H9 (cell line): ENCODE measurements at regions not wholly inside any gene's neighbourhood (a gene's known extent, or its start where the extent isn't known, plus 50 kb on each side); places are given as distances from the start of the nearest gene placed in this dataset.

Experiments used
- DNase-seq: peaks from one replicate; pipeline ENCODE4 v3.0.0-alpha.2; 2017
- H2AFZ ChIP-seq: one replicate; pipeline ENCODE4 v1.6.1; 2013; ENCODE audit warnings: mild to moderate bottlenecking, low read length, control low read depth, moderate library complexity
- H2AK5ac ChIP-seq: 2 replicates; pipeline ENCODE4 v1.6.1; 2013; ENCODE audit warnings: low read length, control low read depth, mixed read lengths; ENCODE audit not compliant: insufficient read length
- H2BK120ac ChIP-seq: one replicate; pipeline ENCODE4 v1.6.1; 2013; ENCODE audit warnings: low read depth, mild to moderate bottlenecking, low read length, control low read depth, inconsistent platforms; ENCODE audit not compliant: poor library complexity, severe bottlenecking
- H2BK12ac ChIP-seq: 2 replicates; pipeline ENCODE4 v1.6.1; 2013; ENCODE audit warnings: low read length, control low read depth, mixed read lengths, low read depth; ENCODE audit not compliant: insufficient read length
- H2BK15ac ChIP-seq: 2 replicates; pipeline ENCODE4 v1.6.1; 2013; ENCODE audit warnings: low read depth, low read length, control low read depth
- H2BK20ac ChIP-seq: one replicate; pipeline ENCODE4 v1.6.1; 2013; ENCODE audit warnings: low read depth, mild to moderate bottlenecking, low read length, control low read depth, inconsistent platforms; ENCODE audit not compliant: poor library complexity, severe bottlenecking
- H2BK5ac ChIP-seq: 2 replicates; pipeline ENCODE4 v1.6.1; 2013; ENCODE audit warnings: low read length, control low read depth, mixed read lengths; ENCODE audit not compliant: insufficient read length
- H3K14ac ChIP-seq: 2 replicates; pipeline ENCODE4 v1.6.1; 2013; ENCODE audit warnings: low read length, control low read depth; ENCODE audit not compliant: insufficient read depth
- H3K18ac ChIP-seq: 2 replicates; pipeline ENCODE4 v1.6.1; 2013; ENCODE audit warnings: low read depth, mild to moderate bottlenecking, mixed read lengths, low read length, control low read depth; ENCODE audit not compliant: insufficient read length
- H3K23ac ChIP-seq: 2 replicates; pipeline ENCODE4 v1.6.1; 2013; ENCODE audit warnings: low read length, control low read depth, mixed read lengths, low read depth; ENCODE audit not compliant: insufficient read length
- H3K23me2 ChIP-seq: 2 replicates; pipeline ENCODE4 v1.6.1; 2013; ENCODE audit warnings: low read depth, mild to moderate bottlenecking, mixed read lengths, low read length, control low read depth; ENCODE audit not compliant: insufficient read length, poor library complexity, severe bottlenecking
- H3K27ac ChIP-seq: 2 replicates; pipeline ENCODE4 v1.5.1; 2013; ENCODE audit warnings: low read length, control low read depth, mixed read lengths, low read depth; ENCODE audit not compliant: insufficient read length
- H3K27me3 ChIP-seq: 2 replicates; pipeline ENCODE4 v1.6.1; 2013; ENCODE audit warnings: low read length, control low read depth, inconsistent platforms; ENCODE audit not compliant: insufficient read depth
- H3K4ac ChIP-seq: 2 replicates; pipeline ENCODE4 v1.6.1; 2013; ENCODE audit warnings: low read depth, mild to moderate bottlenecking, control low read depth, inconsistent platforms, low read length, moderate library complexity
- H3K4me1 ChIP-seq: 2 replicates; pipeline ENCODE4 v1.6.1; 2013; ENCODE audit warnings: low read length, control low read depth, inconsistent platforms; ENCODE audit not compliant: insufficient read depth
- H3K4me2 ChIP-seq: 2 replicates; pipeline ENCODE4 v1.6.1; 2013; ENCODE audit warnings: low read length, control low read depth, mixed read lengths; ENCODE audit not compliant: insufficient read length, insufficient read depth
- H3K56ac ChIP-seq: 2 replicates; pipeline ENCODE4 v1.6.1; 2013; ENCODE audit warnings: low read depth, mild to moderate bottlenecking, mixed read lengths, low read length, control low read depth; ENCODE audit not compliant: insufficient read length
- H3K79me1 ChIP-seq: 2 replicates; pipeline ENCODE4 v1.6.1; 2013; ENCODE audit warnings: low read depth, mild to moderate bottlenecking, moderate library complexity, low read length, control low read depth, inconsistent platforms; ENCODE audit not compliant: insufficient read depth, poor library complexity, severe bottlenecking
- H3K79me2 ChIP-seq: 2 replicates; pipeline ENCODE4 v1.6.1; 2013; ENCODE audit warnings: low read length, control low read depth, inconsistent platforms; ENCODE audit not compliant: insufficient read depth
- H3K9ac ChIP-seq: 2 replicates; pipeline ENCODE4 v1.6.1; 2013; ENCODE audit warnings: low read length, control low read depth, mixed read lengths; ENCODE audit not compliant: insufficient read length; ENCODE audit errors: extremely low read depth
- H3K9me3 ChIP-seq: one replicate; pipeline ENCODE4 v1.6.1; 2013; ENCODE audit warnings: low read depth, low read length, inconsistent platforms; ENCODE audit not compliant: control insufficient read depth
- H3T11ph ChIP-seq: one replicate; pipeline ENCODE4 v1.6.1; 2013; ENCODE audit warnings: mild to moderate bottlenecking, low read length, control low read depth, inconsistent platforms
- H4K20me1 ChIP-seq: one replicate; pipeline ENCODE4 v1.6.1; 2013; ENCODE audit not compliant: control insufficient read depth, insufficient read length, insufficient read depth
- H4K5ac ChIP-seq: 2 replicates; pipeline ENCODE4 v1.6.1; 2013; ENCODE audit warnings: low read depth, mild to moderate bottlenecking, mixed read lengths, low read length, control low read depth; ENCODE audit not compliant: insufficient read length
- H4K8ac ChIP-seq: replicated peaks from 2 replicates; pipeline ENCODE4 v1.6.1; 2013; ENCODE audit warnings: low read length, control low read depth, mixed read lengths, low read depth; ENCODE audit not compliant: insufficient read length
- H4K91ac ChIP-seq: 2 replicates; pipeline ENCODE4 v1.6.1; 2013; ENCODE audit warnings: low read depth, mild to moderate bottlenecking, moderate library complexity, mixed read lengths, low read length, control low read depth; ENCODE audit not compliant: insufficient read length
- H3K27ac Mint-ChIP-seq, 3 experiments: 2 replicates in 2 of 3; 3 replicates in 1 of 3; pipeline ENCODE4 v1.8.0; 2020 to 2021; ENCODE audit warnings: mixed read lengths in 3 of 3, mild to moderate bottlenecking in 1 of 3, moderate library complexity in 1 of 3
- H3K27me3 Mint-ChIP-seq: 2 replicates; pipeline ENCODE4 v1.8.0; 2021; ENCODE audit warnings: low read depth, mild to moderate bottlenecking, moderate library complexity, mixed read lengths
- H3K36me3 Mint-ChIP-seq, 3 experiments: 2 replicates in 2 of 3; 3 replicates in 1 of 3; pipeline ENCODE4 v1.8.0; 2020 to 2021; ENCODE audit warnings: low read depth in 3 of 3, mixed read lengths in 3 of 3; ENCODE audit not compliant: insufficient read depth in 1 of 3
- H3K4me1 Mint-ChIP-seq, 2 experiments: 2 replicates each; pipeline ENCODE4 v1.8.0; 2020; ENCODE audit warnings: mixed read lengths in 2 of 2
- H3K4me3 Mint-ChIP-seq, 2 experiments: 2 replicates in 1 of 2; 3 replicates in 1 of 2; pipeline ENCODE4 v1.8.0; 2020 to 2021; ENCODE audit warnings: mild to moderate bottlenecking in 2 of 2, mixed read lengths in 2 of 2, moderate library complexity in 1 of 2
- H3K9me3 Mint-ChIP-seq, 2 experiments: 2 replicates in 1 of 2; 3 replicates in 1 of 2; pipeline ENCODE4 v1.8.0; 2020; ENCODE audit warnings: mild to moderate bottlenecking in 2 of 2, mixed read lengths in 2 of 2, moderate library complexity in 1 of 2
- CTCF ChIP-seq: fragments of 200-600 bp; sonication (generic); conservative IDR thresholded peaks from 3 replicates; pipeline ENCODE4 v1.8.0; 2021; ENCODE audit warnings: antibody characterized with exemption, mild to moderate bottlenecking
- WGBS: extraction: QIAGEN DNeasy Blood & Tissue Kit; methylation state at CpG from one replicate; pipeline ENCODE4 v1.1.7; 2013; ENCODE audit warnings: missing lambda C conversion rate, low lambda C conversion rate, mixed read lengths; ENCODE audit not compliant: insufficient read length; ENCODE audit errors: extremely low coverage; 5-methylcytosine and 5-hydroxymethylcytosine counted together

GRCh38 chr10:24127516-24127915 is 81.4 kb upstream of the KIAA1217 start:
- Histone ChIP-seq H4K8ac (no peak overlapping the region), H4K20me1 (no peaks in the 10 kb centered on the region), H3K27ac (no peak overlapping the region), H3K79me2 (no peaks in the 10 kb centered on the region), H2BK20ac (no peak overlapping the region), H3K23me2 (no peaks in the 10 kb centered on the region), H2BK12ac (no peak overlapping the region), H3K14ac (no peak overlapping the region), H3K4ac (no peak overlapping the region), H2AK5ac (no peak overlapping the region), H2AFZ (no peak overlapping the region), H2BK15ac (no peak overlapping the region), H3K9ac (no peak overlapping the region), H3K4me2 (no peak overlapping the region), H3K9me3 (no peaks in the 10 kb centered on the region), H3K23ac (no peak overlapping the region), H3K4me1 (no peaks in the 10 kb centered on the region), H2BK5ac (no peak overlapping the region), H3T11ph (no peak overlapping the region), H4K91ac (no peak overlapping the region), H3K56ac (no peak overlapping the region), H3K79me1 (no peaks in the 10 kb centered on the region), H3K27me3 (no peaks in the 10 kb centered on the region), H4K5ac (no peak overlapping the region), H2BK120ac (no peak overlapping the region), H3K18ac (no peak overlapping the region)
- no peak overlapping the region for H3K4me3 Mint-ChIP-seq
- no CpG with 5 or more reads among the region's 2 CpGs for WGBS
- TF ChIP-seq CTCF = no peak
- H3K36me3 Mint-ChIP-seq = no peaks in the 10 kb centered on the region
- no peak overlapping the region; a peak in 1 of 7 replicates for H3K27ac Mint-ChIP-seq
- no peaks in the 10 kb centered on the region for H3K27me3 Mint-ChIP-seq
- DNase-seq = no peak
- H3K9me3 Mint-ChIP-seq = no peaks in the 10 kb centered on the region
- H3K4me1 Mint-ChIP-seq = peaks cover 9 to 11% of the 10 kb centered on the region in 2 experiments
